ENCODE measurements at regions not wholly inside any gene's neighbourhood (a gene's known extent, or its start where the extent isn't known, plus 50 kb on each side); places are given as distances from the start of the nearest gene placed in this dataset.

DNA sequence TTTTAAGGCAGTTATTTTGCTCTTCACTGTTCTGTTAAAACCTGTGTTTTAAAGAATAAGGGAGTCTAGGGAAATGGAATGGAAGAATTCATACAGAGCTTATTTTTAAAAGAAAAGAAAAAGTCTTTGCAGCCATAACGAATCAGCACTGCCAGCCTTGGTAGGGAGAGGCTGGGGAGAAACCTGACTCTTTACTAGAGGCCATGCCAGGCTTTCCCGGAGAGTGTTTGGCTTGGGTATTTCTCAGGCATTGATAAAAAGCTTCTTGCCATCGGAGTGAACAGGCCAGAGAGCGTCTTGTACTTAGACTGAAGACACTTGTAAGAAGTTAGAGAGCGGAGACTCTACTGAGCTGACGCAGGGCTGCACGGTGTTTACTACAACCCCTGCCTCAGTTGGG lies 72.7 kb upstream of the NFIL3 start:
- DNase-seq (ENCODE audit: low read depth in 1 of 2, low spot score in 2 of 2): no peak
- Histone ChIP-seq H2BK5ac (ENCODE audit: low read depth, low read length) (no peak overlapping the region), H3K4me2 (ENCODE audit: insufficient read depth in 1 of 2, low read depth in 2 of 2, low read length in 2 of 2) (no peak overlapping the region), H3K4me3 (ENCODE audit: extremely low read depth in 1 of 4, insufficient read depth in 2 of 4, low read depth in 3 of 4, low read length in 4 of 4) (no peak overlapping the region), H3K27me3 (replicated peaks in 1 of 4; ENCODE audit: control insufficient read depth in 3 of 4, extremely low read depth in 1 of 4, insufficient read depth in 3 of 4, low read length in 3 of 4) (no peaks in the 10 kb centered on the region), H3K9me3 (ENCODE audit: insufficient read depth in 2 of 2, low read depth in 1 of 2, low read length in 1 of 2) (no peaks in the 10 kb centered on the region), H2AK5ac (ENCODE audit: low read depth, low read length) (no peak overlapping the region), H3K23ac (ENCODE audit: insufficient read length) (no peak overlapping the region), H2BK15ac (ENCODE audit: low read length) (no peak overlapping the region), H4K8ac (ENCODE audit: extremely low read depth, insufficient read depth, low read length) (no peak overlapping the region), H4K20me1 (replicated peaks in 1 of 2; ENCODE audit: control insufficient read depth in 1 of 2, insufficient read depth in 2 of 2, low read length in 2 of 2) (no peaks in the 10 kb centered on the region), H4K5ac (ENCODE audit: insufficient read length, low read depth, low read length) (no peak overlapping the region), H3K18ac (ENCODE audit: extremely low read depth, low read length) (no peak overlapping the region), H2BK12ac (ENCODE audit: low read depth, low read length) (0 out of 2 replicates have a peak overlapping the region, but pooled peaks have one; percentile 20), H3K79me1 (ENCODE audit: low read depth, low read length) (no peaks in the 10 kb centered on the region), H3K56ac (replicated peaks; ENCODE audit: insufficient read length, low read depth, low read length) (no peak overlapping the region), H3K4ac (replicated peaks; ENCODE audit: insufficient read length, low read depth, low read length) (no peak overlapping the region), H3K14ac (ENCODE audit: insufficient read length) (no peak overlapping the region), H3K9ac (replicated peaks in 1 of 4; ENCODE audit: extremely low read depth in 1 of 4, low read depth in 3 of 4, low read length in 3 of 4) (no peak overlapping the region), H3K27ac (ENCODE audit: low read depth, low read length) (no peak overlapping the region), H2AFZ (ENCODE audit: low read length) (no peak overlapping the region), H3K23me2 (ENCODE audit: low read depth, low read length) (no peaks in the 10 kb centered on the region), H3K79me2 (ENCODE audit: control insufficient read depth in 1 of 2, insufficient read depth in 2 of 2, low read length in 2 of 2) (no peaks in the 10 kb centered on the region), H4K91ac (replicated peaks; ENCODE audit: insufficient read length, low read length) (no peak overlapping the region), H2BK120ac (replicated peaks; ENCODE audit: low read depth, low read length) (no peak overlapping the region), H3K36me3 (ENCODE audit: control insufficient read depth in 2 of 4, insufficient read depth in 4 of 4, low read length in 3 of 4) (no peaks in the 10 kb centered on the region), H3K4me1 (replicated peaks in 1 of 4; ENCODE audit: control insufficient read depth in 3 of 4, insufficient read depth in 4 of 4, low read length in 3 of 4) (peaks cover 0 to 5% (median 2%) of the 10 kb centered on the region in 4 experiments; a peak in 3 of 7 replicates), H2BK20ac (ENCODE audit: low read length) (no peak overlapping the region)
- ChIA-PET POLR2A (ENCODE audit: partially characterized antibody) (no interaction called here), CTCF (ENCODE audit: partially characterized antibody) (interaction anchor here (1.8 kb wide), 1 partner anchor 10 kb away, joined by 4 read pairs; no protein-coding TSS in a partner anchor)
- 98% methylated on average over 7 of the region's 7 CpGs; no CpG with 5 or more reads in 1 of the 2 experiments for WGBS, 2 experiments (ENCODE audit: extremely low coverage in 1 of 2, insufficient coverage in 1 of 2, insufficient read length in 1 of 2, insufficient replicate concordance in 2 of 2, low coverage in 1 of 2, low lambda C conversion rate in 2 of 2, missing lambda C conversion rate in 1 of 2)
- no peak for FAIRE-seq
- TF ChIP-seq RBBP5 (IDR thresholded peaks at IDR 0.05; ENCODE audit: borderline replicate concordance, low read depth, low read length) (no peak), KDM1A (IDR thresholded peaks at IDR 0.05; ENCODE audit: borderline replicate concordance, low read length) (no peak), SIN3A (conservative IDR thresholded peaks at IDR 0.05 in 1 of 2, IDR thresholded peaks at IDR 0.05 in 1 of 2; ENCODE audit: low read depth in 1 of 2, low read length in 2 of 2) (no peak), FOSL1 (IDR thresholded peaks at IDR 0.05; ENCODE audit: insufficient read depth, low read depth, low read length) (no peak), EP300 (IDR thresholded peaks at IDR 0.05; ENCODE audit: borderline replicate concordance in 1 of 2, low read depth in 2 of 2, low read length in 2 of 2) (no peak), SUZ12 (IDR thresholded peaks at IDR 0.05; ENCODE audit: low read length) (no peak), NRF1 (IDR thresholded peaks at IDR 0.05; ENCODE audit: low read depth, low read length) (no peak), BRCA1 (IDR thresholded peaks at IDR 0.05; ENCODE audit: low read depth, low read length) (no peak), SIX5 (IDR thresholded peaks at IDR 0.05; ENCODE audit: low read depth, low read length) (no peak), CHD1 (IDR thresholded peaks at IDR 0.05; ENCODE audit: low read depth, low read length) (no peak)
- TF ChIP-seq, protein P1, sequence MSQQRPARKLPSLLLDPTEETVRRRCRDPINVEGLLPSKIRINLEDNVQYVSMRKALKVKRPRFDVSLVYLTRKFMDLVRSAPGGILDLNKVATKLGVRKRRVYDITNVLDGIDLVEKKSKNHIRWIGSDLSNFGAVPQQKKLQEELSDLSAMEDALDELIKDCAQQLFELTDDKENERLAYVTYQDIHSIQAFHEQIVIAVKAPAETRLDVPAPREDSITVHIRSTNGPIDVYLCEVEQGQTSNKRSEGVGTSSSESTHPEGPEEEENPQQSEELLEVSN (IDR thresholded peaks at IDR 0.05): no peak
- TF ChIP-seq, protein P2, sequence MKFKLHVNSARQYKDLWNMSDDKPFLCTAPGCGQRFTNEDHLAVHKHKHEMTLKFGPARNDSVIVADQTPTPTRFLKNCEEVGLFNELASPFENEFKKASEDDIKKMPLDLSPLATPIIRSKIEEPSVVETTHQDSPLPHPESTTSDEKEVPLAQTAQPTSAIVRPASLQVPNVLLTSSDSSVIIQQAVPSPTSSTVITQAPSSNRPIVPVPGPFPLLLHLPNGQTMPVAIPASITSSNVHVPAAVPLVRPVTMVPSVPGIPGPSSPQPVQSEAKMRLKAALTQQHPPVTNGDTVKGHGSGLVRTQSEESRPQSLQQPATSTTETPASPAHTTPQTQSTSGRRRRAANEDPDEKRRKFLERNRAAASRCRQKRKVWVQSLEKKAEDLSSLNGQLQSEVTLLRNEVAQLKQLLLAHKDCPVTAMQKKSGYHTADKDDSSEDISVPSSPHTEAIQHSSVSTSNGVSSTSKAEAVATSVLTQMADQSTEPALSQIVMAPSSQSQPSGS (IDR thresholded peaks at IDR 0.05; ENCODE audit: low read length): no peak

Data from H1 (cell line).